Uterus (tissue), 2 donors: ENCODE measurements at regions not wholly inside any gene's neighbourhood (a gene's known extent, or its start where the extent isn't known, plus 50 kb on each side); places are given as distances from the start of the nearest gene placed in this dataset.

Source experiments
- POLR2A ChIP-seq, 2 donors: fragments of 450-650 bp; IDR thresholded peaks; one replicate each; pipeline ENCODE4 v1.6.1; 2016; ENCODE audit warnings: antibody characterized with exemption in 2 of 2, mild to moderate bottlenecking in 1 of 2, moderate library complexity in 1 of 2
- TF ChIP-seq, protein P1 (sequence below), 4 experiments: fragments of 200-600 bp in 2 of 4; fragments of 450-650 bp in 2 of 4; sonication (generic) in 2 of 4; IDR thresholded peaks; one replicate each; pipeline ENCODE4 v1.5.1; 2016 to 2019; ENCODE audit warnings: antibody characterized with exemption in 4 of 4, mild to moderate bottlenecking in 2 of 4, moderate library complexity in 1 of 4

DNA sequence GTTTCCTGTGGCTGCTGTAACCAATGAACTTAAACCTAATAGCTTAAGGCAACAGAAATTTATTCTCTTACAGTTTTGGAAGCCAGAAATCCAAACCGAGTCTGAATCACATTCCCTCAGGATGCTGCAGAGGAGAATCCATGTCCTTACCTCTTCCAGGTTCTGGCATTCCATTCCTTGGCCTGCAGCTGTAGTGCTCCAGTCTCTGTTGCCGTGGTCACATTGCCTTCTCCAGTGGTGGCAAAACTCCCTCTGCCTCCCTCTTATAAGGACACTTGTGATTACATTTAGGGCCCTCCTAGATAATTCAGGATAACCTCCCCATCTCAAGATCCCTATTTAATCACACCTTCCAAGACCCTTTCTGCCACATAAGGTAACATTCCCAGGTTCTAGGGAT is 88.7 kb upstream of the SHB start:
- TF ChIP-seq, protein P1, sequence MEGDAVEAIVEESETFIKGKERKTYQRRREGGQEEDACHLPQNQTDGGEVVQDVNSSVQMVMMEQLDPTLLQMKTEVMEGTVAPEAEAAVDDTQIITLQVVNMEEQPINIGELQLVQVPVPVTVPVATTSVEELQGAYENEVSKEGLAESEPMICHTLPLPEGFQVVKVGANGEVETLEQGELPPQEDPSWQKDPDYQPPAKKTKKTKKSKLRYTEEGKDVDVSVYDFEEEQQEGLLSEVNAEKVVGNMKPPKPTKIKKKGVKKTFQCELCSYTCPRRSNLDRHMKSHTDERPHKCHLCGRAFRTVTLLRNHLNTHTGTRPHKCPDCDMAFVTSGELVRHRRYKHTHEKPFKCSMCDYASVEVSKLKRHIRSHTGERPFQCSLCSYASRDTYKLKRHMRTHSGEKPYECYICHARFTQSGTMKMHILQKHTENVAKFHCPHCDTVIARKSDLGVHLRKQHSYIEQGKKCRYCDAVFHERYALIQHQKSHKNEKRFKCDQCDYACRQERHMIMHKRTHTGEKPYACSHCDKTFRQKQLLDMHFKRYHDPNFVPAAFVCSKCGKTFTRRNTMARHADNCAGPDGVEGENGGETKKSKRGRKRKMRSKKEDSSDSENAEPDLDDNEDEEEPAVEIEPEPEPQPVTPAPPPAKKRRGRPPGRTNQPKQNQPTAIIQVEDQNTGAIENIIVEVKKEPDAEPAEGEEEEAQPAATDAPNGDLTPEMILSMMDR (IDR thresholded peaks at IDR 0.05): no peak
- no peak for TF ChIP-seq POLR2A (IDR thresholded peaks at IDR 0.05)
